HG02973 (cell line): ENCODE measurements at regions not wholly inside any gene's neighbourhood (a gene's known extent, or its start where the extent isn't known, plus 50 kb on each side); places are given as distances from the start of the nearest gene placed in this dataset.

Source experiments
- ATAC-seq: cut with Tn5 transposase; IDR thresholded peaks from one replicate; pipeline ENCODE4 v1.9.1; 2021; ENCODE audit warnings: moderate library complexity; ENCODE audit not compliant: unreplicated experiment

DNA sequence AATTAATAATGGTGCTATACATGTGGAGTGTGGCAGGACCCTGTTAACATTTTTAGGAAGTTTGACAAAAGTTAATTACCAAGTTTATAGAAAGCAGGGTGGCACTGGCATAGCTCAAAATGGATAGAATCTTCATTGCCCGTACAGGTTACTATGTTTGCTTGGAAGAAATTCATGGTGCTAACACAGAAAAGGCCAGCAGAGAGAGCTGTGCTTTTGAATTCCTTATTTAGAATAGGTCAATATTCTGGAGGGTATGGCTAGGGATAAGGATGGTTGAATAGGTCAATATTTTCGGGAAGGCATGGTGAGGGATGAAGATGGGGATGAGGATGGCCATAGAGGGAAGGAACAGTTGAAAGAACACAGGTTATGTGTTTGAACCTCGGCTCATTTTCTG lies 345.1 kb downstream of the LMO4 start:
- ATAC-seq = no peak

DNA sequence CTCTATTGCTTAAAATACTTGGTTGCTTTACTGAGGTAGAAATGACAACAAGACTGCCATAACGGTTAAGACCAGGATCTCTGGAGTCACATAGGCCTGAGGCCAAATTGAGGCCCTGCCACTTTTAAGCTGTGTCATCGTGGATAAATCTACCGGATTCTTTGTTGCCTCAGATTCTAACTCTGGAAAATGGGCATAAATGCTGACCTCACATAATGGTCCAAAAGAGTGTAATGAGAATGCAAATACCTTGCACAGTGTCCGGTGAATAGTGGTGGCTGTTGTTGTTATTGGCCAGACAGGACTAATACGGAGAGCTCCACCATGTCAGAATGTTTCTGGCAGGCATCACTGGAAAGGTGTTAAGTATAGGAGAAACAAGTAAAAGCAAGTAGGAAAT lies 346.1 kb downstream of the LMO4 start:
- ATAC-seq = no peak

- ATAC-seq = no peak
Measured at GRCh38 chr1:87678266-87678665, 349.6 kb downstream of the LMO4 start.

DNA sequence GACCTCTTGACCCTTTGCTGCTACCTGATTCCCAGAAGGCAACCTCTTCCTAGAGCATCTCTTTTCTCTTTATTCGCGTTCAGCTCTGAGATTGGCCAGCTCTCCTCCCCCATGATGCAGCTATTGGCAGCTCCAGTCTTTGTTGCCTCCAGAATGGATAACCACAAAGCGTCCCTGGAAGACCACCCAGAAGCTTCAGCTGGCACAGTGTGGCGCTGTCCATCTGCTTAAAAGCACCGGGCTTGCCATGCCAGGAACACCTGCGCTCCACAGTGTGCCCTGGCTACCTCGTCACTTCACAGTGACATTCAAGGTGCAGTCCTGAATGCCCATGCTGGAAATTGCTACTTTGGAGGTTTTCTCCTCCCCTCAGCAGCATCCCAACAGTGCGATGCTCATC lies 353.9 kb downstream of the LMO4 start:
- no peak for ATAC-seq

GRCh38 chr1:87683196-87683956 lies 354.7 kb downstream of the LMO4 start:
- ATAC-seq = no peak

GRCh38 chr1:87684194-87684593 lies 355.5 kb downstream of the LMO4 start:
- ATAC-seq = no peak

- no peak for ATAC-seq
Measured at GRCh38 chr1:87684713-87685205, 356.1 kb downstream of the LMO4 start.

DNA sequence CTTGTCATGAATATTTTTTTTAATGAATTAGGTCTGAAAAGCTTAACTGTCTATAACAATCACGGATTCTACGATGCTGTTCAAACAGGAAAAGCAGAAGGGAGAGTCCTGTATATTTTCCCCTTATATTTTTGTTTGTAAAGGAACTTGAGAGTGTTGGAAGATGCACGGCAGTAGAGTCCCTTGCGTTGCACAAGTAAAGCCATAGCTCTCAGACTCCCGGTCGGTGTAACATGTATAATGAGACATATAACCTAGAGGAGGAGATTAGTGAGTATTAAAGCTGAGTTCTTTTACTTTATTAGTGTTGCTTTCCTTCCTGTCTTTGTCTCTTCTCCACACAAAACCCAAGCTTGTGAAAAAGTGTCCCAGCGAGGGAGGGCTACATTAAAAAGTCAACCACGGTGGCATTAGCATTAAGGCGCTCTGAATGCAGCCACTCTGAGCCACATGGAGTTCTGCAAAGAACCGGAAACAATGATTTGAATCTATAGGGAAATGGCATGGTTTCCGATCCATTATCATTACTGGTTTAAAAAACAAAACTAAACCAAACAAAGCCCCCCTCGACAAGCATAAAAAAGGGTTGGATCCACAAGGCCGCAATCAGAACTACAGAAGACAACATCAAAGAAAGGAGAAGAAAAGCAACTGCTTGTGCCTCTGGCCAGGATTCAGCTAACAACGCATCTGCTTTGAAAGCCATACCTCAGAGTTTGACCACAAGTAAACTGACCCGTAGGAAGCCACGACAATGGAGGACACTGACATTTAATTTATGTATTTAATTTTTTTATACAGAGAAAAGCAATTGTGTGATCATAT lies 356.8 kb downstream of the LMO4 start:
- ATAC-seq = no peak

- no peak for ATAC-seq
Measured at GRCh38 chr1:87686136-87686495, 357.4 kb downstream of the LMO4 start.

GRCh38 chr1:87686671-87687070 lies 358.0 kb downstream of the LMO4 start:
- ATAC-seq = no peak

DNA sequence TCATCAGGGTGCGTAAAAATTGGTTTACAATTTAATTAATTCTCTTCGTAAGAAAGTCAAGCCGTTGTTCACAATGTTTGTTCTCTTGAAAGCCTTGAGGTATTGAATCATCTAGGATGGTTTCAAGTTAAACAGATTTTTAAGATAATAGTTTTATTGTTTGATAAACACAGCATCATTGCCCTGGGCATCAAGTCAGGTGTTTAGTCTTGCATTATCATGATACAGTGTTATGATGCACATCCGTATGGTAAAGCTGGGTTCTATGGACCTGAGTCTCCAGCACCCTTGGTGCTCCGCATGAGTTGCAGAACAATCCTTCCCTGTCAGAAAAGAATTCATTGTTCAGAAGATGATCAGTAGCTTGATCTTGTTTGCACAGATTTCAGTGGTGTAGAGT lies 359.5 kb downstream of the LMO4 start:
- no peak for ATAC-seq

GRCh38 chr1:87689487-87689886 lies 360.8 kb downstream of the LMO4 start:
- no peak for ATAC-seq

GRCh38 chr1:87696483-87696882 lies 367.8 kb downstream of the LMO4 start:
- ATAC-seq = no peak

DNA sequence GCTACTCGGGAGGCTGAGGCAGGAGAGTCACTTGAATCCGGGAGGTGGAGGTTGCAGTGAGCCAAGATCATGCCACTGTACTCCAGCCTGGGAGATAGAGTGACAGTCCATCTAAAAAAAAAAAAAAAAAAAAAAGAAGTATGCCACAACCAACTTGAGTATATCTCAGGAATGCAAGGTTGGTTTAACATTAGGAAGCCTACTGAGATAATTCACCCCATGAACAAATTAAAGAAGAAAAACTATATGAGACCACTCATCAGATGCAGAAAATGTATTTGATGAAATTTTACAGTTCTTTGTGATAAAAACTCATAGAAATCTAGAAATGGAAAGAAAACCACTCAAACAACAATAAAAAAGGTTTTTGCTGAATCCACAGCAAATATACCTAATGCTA lies 373.8 kb downstream of the LMO4 start:
- no peak for ATAC-seq

DNA sequence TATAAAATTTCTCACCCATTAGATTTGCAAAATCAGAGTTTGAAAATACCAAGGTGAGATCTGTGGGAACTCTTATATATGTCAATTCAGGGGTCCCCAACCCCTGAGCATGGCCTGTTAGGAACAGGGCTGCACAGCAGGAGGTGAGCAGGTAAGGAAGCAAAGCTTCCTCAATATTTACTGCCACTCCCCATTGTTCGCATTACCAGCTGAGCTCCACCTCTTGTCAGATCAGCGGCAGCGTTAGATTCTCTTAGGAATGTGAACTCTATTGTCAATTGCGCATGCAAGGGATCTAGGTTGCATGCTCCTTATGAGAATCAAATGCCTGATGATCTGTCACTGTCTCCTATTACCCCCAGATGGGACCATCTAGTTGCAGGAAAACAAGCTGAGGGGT lies 376.6 kb downstream of the LMO4 start:
- no peak for ATAC-seq

GRCh38 chr1:87706203-87706602 lies 377.5 kb downstream of the LMO4 start:
- no peak for ATAC-seq

DNA sequence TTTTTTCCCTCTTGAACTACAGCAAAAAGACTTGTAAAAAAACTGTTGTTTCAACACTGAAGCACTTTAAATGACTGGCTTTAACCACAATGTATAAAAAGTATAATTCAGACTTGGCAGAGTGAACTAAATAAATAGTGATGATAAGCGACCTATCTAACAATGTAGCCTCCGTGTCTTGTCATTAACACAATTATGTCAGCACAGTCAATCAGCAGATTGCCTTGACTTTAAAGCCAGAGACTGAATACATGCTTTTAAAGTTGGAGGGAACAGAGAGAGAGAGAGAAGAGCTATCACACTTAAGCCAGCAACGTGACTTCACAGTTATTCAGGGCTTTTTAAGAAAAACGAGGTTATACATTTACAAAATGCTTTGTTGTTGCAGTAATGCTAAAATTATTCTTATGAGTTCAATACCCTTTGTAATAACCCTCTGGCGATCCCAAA lies 378.1 kb downstream of the LMO4 start:
- ATAC-seq = no peak

- no peak for ATAC-seq
Measured at GRCh38 chr1:87707411-87707810, 378.7 kb downstream of the LMO4 start.

DNA sequence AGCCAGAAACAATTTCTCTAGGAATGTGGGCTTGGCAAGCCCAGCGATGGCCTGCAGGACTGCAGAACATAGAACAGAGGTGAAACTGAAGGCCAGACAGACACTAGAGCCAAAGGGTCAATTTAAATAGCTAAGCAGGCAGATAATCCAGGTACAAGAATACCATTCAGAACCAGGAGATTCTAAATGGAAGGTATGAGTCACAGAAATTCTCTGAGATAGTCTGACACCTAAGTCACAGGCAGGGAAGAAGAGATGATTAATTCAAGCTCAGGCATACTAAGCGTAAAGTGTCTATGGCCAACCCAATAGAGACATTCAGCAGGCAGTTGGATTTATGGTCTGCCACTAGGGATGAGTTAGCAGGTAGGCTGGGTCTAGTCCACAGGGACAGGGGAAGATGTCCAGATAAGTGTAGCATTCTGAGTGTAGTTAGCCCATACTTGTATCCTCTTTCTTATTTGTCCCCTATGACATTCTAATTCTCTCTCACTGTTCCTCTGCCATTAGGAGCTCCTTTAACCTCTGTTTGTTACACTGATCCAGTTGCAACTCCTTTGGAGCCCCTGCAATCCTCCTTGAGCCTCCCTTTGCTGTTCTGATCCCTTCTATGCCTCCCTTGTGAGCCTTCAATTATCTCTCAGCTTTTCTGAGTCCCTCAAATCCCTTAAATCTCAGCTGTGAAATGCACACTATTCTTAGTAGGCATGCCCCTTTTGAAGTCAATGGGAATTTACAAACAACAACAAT lies 383.8 kb downstream of the LMO4 start:
- ATAC-seq = no peak

- no peak for ATAC-seq
Measured at GRCh38 chr1:87714278-87714677, 385.6 kb downstream of the LMO4 start.

DNA sequence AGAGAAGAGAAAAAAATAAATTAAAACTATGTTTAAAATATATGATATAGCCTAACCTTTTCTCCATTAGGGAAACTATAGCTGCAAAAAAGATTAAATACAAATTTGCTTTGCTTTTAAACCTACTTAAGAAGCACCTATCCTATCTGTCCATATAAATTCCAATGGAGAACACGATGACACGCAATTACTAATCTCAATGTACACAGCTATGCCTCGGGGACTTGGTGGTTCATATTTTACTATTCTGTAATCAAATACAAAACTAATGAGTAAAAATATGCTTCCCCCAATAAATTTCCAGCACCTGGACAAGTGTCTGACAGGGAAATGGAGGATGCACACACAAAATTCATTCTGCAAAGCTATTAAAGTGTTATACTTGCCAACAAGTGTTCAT lies 386.4 kb downstream of the LMO4 start:
- no peak for ATAC-seq

- no peak for ATAC-seq
Measured at GRCh38 chr1:87715471-87715870, 386.8 kb downstream of the LMO4 start.
